ENCODE measurements at regions not wholly inside any gene's neighbourhood (a gene's known extent, or its start where the extent isn't known, plus 50 kb on each side); places are given as distances from the start of the nearest gene placed in this dataset.
A peak's percentile ranks its signal among the peaks of the same experiment; 100 is the strongest.

GRCh38 chr10:44310762-44311562 is 73.9 kb downstream of the CXCL12 start:
- no peak for TF ChIP-seq REST (IDR thresholded peaks at IDR 0.05; ENCODE audit: low read depth)
- TF ChIP-seq MAX (IDR thresholded peaks at IDR 0.05) = peak; percentile 89
- peak; percentile 74 to 86 (median 76) for TF ChIP-seq CTCF (IDR thresholded peaks at IDR 0.05 in 2 of 3, conservative IDR thresholded peaks at IDR 0.05 in 1 of 3; ENCODE audit: borderline replicate concordance in 1 of 3, insufficient read depth in 1 of 3, low read depth in 2 of 3, low read length in 2 of 3)
- no peak for TF ChIP-seq ZNF274 (IDR thresholded peaks at IDR 0.05; ENCODE audit: low read depth, low read length)
- TF ChIP-seq POLR2A (IDR thresholded peaks at IDR 0.05; ENCODE audit: borderline replicate concordance, extremely low read depth, insufficient read depth, insufficient read length) = no peak
- no peak for TF ChIP-seq POLR2AphosphoS5 (IDR thresholded peaks at IDR 0.05; ENCODE audit: low read depth, low read length)
- no peak for TF ChIP-seq ZFX (IDR thresholded peaks at IDR 0.05)
- no peak for TF ChIP-seq EZH2phosphoT487 (IDR thresholded peaks at IDR 0.05; ENCODE audit: borderline replicate concordance)
- no peak for TF ChIP-seq TCF7L2 (IDR thresholded peaks at IDR 0.05; ENCODE audit: borderline replicate concordance, extremely low read depth, insufficient read depth, insufficient read length)
- TF ChIP-seq RAD21 (IDR thresholded peaks at IDR 0.05; ENCODE audit: low read depth) = peak; percentile 62
- TF ChIP-seq SIN3A (IDR thresholded peaks at IDR 0.05; ENCODE audit: low read depth) = no peak
- no peak for TF ChIP-seq CEBPB (IDR thresholded peaks at IDR 0.05; ENCODE audit: low read depth)
- peak; percentile 47 for TF ChIP-seq YY1 (IDR thresholded peaks at IDR 0.05; ENCODE audit: extremely low read depth, insufficient replicate concordance, low read depth, low read length)

All from HCT116 (cell line).